ENCODE measurements at regions not wholly inside any gene's neighbourhood (a gene's known extent, or its start where the extent isn't known, plus 50 kb on each side); places are given as distances from the start of the nearest gene placed in this dataset.
A peak's percentile ranks its signal among the peaks of the same experiment; 100 is the strongest.

- H3K36me3 ChIP-seq (ENCODE audit: insufficient read depth, low read length) = no peaks in the 10 kb centered on the region
- ATAC-seq (ENCODE audit: poor library complexity) (no peak), DNase-seq (no peak)
- H3K9me3 ChIP-seq (ENCODE audit: control insufficient read depth in 1 of 2, insufficient read depth in 1 of 2, low read length in 2 of 2) = peaks cover 0 to 4% of the 10 kb centered on the region in 2 experiments
- intact Hi-C loops (cut with DNase I, micrococcal nuclease) = loop anchor here in 1 of 2 experiments (2.0 kb wide), 1 partner anchor 147 kb away; no protein-coding TSS in a partner anchor
- no peaks in the 10 kb centered on the region for H3K4me1 ChIP-seq (ENCODE audit: insufficient read depth, low read length)
- no peaks in the 10 kb centered on the region for H3K9me3 Mint-ChIP-seq
- no peaks in the 10 kb centered on the region for H3K36me3 Mint-ChIP-seq (ENCODE audit: low read depth)
- H3K4me3 ChIP-seq (ENCODE audit: low read length) = no peak overlapping the region
- no peaks in the 10 kb centered on the region for H3K4me1 Mint-ChIP-seq (ENCODE audit: low read depth)
- no peak overlapping the region for H3K4me3 Mint-ChIP-seq
- peaks cover 4 to 5% of the 10 kb centered on the region in 2 experiments for H3K27me3 ChIP-seq (ENCODE audit: control insufficient read depth in 1 of 2, insufficient read depth in 2 of 2, low read length in 2 of 2)
- no peak for TF ChIP-seq CTCF (IDR thresholded peaks at IDR 0.05)
- CTCF ChIA-PET = no interaction called here
- H3K27ac ChIP-seq (ENCODE audit: low read depth in 1 of 2, low read length in 2 of 2) = no peak overlapping the region
- no peak overlapping the region for H3K27ac Mint-ChIP-seq
- POLR2A ChIA-PET = no interaction called here
- peaks cover 13% of the 10 kb centered on the region for H3K27me3 Mint-ChIP-seq
These were observed 79.5 kb upstream of the DMRT1 start for GRCh38 chr9:761793-762560.

GRCh38 chr9:763692-764091 lies 77.8 kb upstream of the DMRT1 start:
- ATAC-seq (ENCODE audit: poor library complexity) = no peak
- Histone ChIP-seq H3K27me3 (ENCODE audit: control insufficient read depth in 1 of 2, insufficient read depth in 2 of 2, low read length in 2 of 2) (peaks cover 4 to 13% of the 10 kb centered on the region in 2 experiments), H3K27ac (ENCODE audit: low read depth in 1 of 2, low read length in 2 of 2) (no peak overlapping the region), H3K4me1 (ENCODE audit: insufficient read depth, low read length) (no peaks in the 10 kb centered on the region), H3K9me3 (ENCODE audit: control insufficient read depth in 1 of 2, insufficient read depth in 1 of 2, low read length in 2 of 2) (peaks cover 0 to 9% of the 10 kb centered on the region in 2 experiments), H3K36me3 (ENCODE audit: insufficient read depth, low read length) (no peaks in the 10 kb centered on the region), H3K4me3 (ENCODE audit: low read length) (no peak overlapping the region)
- Mint-ChIP-seq H3K9me3 (peaks cover 2% of the 10 kb centered on the region), H3K27me3 (peaks cover 24% of the 10 kb centered on the region), H3K4me3 (no peak overlapping the region), H3K36me3 (ENCODE audit: low read depth) (no peaks in the 10 kb centered on the region), H3K27ac (no peak overlapping the region), H3K4me1 (ENCODE audit: low read depth) (no peaks in the 10 kb centered on the region)
- POLR2A ChIA-PET = no interaction called here
- no peak for DNase-seq
- CTCF ChIA-PET = no interaction called here
- no peak for TF ChIP-seq CTCF (IDR thresholded peaks at IDR 0.05)
- intact Hi-C loops (cut with DNase I, micrococcal nuclease) = loop anchor here in 1 of 2 experiments (2.0 kb wide), 1 partner anchor 149 kb away; no protein-coding TSS in a partner anchor

- no peaks in the 10 kb centered on the region for H3K4me1 Mint-ChIP-seq (ENCODE audit: low read depth)
These were observed 77.4 kb upstream of the DMRT1 start for GRCh38 chr9:764105-764524.

More at GRCh38 chr9:764105-764524, 77.4 kb upstream of the DMRT1 start:
- Histone ChIP-seq H3K27me3 (ENCODE audit: control insufficient read depth in 1 of 2, insufficient read depth in 2 of 2, low read length in 2 of 2) (peaks cover 4 to 13% of the 10 kb centered on the region in 2 experiments), H3K4me3 (ENCODE audit: low read length) (no peak overlapping the region), H3K36me3 (ENCODE audit: insufficient read depth, low read length) (no peaks in the 10 kb centered on the region), H3K4me1 (ENCODE audit: insufficient read depth, low read length) (no peaks in the 10 kb centered on the region), H3K27ac (ENCODE audit: low read depth in 1 of 2, low read length in 2 of 2) (no peak overlapping the region), H3K9me3 (ENCODE audit: control insufficient read depth in 1 of 2, insufficient read depth in 1 of 2, low read length in 2 of 2) (peaks cover 0 to 9% of the 10 kb centered on the region in 2 experiments)
- ChIA-PET CTCF (no interaction called here), POLR2A (no interaction called here)
- peak; percentile 57 for ATAC-seq (ENCODE audit: poor library complexity)
- Mint-ChIP-seq H3K4me3 (no peak overlapping the region), H3K9me3 (peaks cover 2% of the 10 kb centered on the region), H3K27ac (no peak overlapping the region), H3K36me3 (ENCODE audit: low read depth) (no peaks in the 10 kb centered on the region), H3K27me3 (peaks cover 28% of the 10 kb centered on the region)
- intact Hi-C loops (cut with DNase I, micrococcal nuclease) = no loop called here
- TF ChIP-seq CTCF (IDR thresholded peaks at IDR 0.05) = peak; percentile 33
- peak in 8 of 14 experiments; percentile 4 to 60 (median 24) for DNase-seq
